H1 (cell line): ENCODE measurements at regions not wholly inside any gene's neighbourhood (a gene's known extent, or its start where the extent isn't known, plus 50 kb on each side); places are given as distances from the start of the nearest gene placed in this dataset.

ENCODE experiments used
- CTCF ChIA-PET: fragments of 300-600 bp; sonication (Branson Sonifier 250); formaldehyde crosslinking; loops from one replicate; lab custom pipeline; 2021; ENCODE audit not compliant: partially characterized antibody; lab: Charles Lee
- POLR2A ChIA-PET: fragments of 300-600 bp; sonication (Branson Sonifier 250); formaldehyde crosslinking; loops from one replicate; lab custom pipeline; 2021; ENCODE audit warnings: inconsistent platforms; ENCODE audit not compliant: partially characterized antibody; lab: Charles Lee
- DNase-seq, 2 experiments: peaks; one replicate each; pipeline versions ENCODE4 v3.0.0 to v3.0.0-alpha.2; 2010 to 2022; ENCODE audit warnings: low spot score in 2 of 2, low read depth in 1 of 2, mixed read lengths in 1 of 2
- FAIRE-seq: peaks from 2 replicates; lab custom pipeline; 2011; peaks lifted over from hg19 to GRCh38; lab: Jason Lieb, UNC
- H2AFZ ChIP-seq: 2 replicates; pipeline ENCODE4 v1.8.1; 2012; ENCODE audit warnings: low read length, inconsistent platforms
- H2AK5ac ChIP-seq: 2 replicates; pipeline ENCODE4 v1.6.1; 2013; ENCODE audit warnings: low read depth, low read length
- H2BK120ac ChIP-seq: replicated peaks from 2 replicates; pipeline ENCODE3; 2013; ENCODE audit warnings: low read depth, low read length, inconsistent platforms
- H2BK12ac ChIP-seq: 2 replicates; pipeline ENCODE4 v1.6.1; 2013; ENCODE audit warnings: low read depth, low read length
- H2BK15ac ChIP-seq: 2 replicates; pipeline ENCODE4 v1.6.1; 2013; ENCODE audit warnings: low read length
- H2BK20ac ChIP-seq: 2 replicates; pipeline ENCODE4 v1.6.1; 2013; ENCODE audit warnings: low read length
- H2BK5ac ChIP-seq: 2 replicates; pipeline ENCODE4 v1.6.1; 2013; ENCODE audit warnings: low read depth, low read length
- H3K14ac ChIP-seq: 2 replicates; pipeline ENCODE4 v1.6.1; 2013; ENCODE audit warnings: inconsistent platforms; ENCODE audit not compliant: insufficient read length
- H3K18ac ChIP-seq: 2 replicates; pipeline ENCODE4 v1.6.1; 2013; ENCODE audit warnings: low read length; ENCODE audit errors: extremely low read depth
- H3K23ac ChIP-seq: 2 replicates; pipeline ENCODE4 v1.6.1; 2013; ENCODE audit warnings: inconsistent platforms; ENCODE audit not compliant: insufficient read length
- H3K23me2 ChIP-seq: 2 replicates; pipeline ENCODE4 v1.6.1; 2013; ENCODE audit warnings: low read depth, low read length
- H3K27ac ChIP-seq: 2 replicates; pipeline ENCODE4 v1.6.1; 2011; ENCODE audit warnings: low read depth, low read length, inconsistent platforms
- H3K27me3 ChIP-seq, 4 experiments: replicated peaks in 1 of 4; 1 replicate in 1 of 4; 2 replicates in 3 of 4; pipeline versions ENCODE4 v1.6.1 to v1.8.1; 2011 to 2013; ENCODE audit warnings: low read length in 3 of 4, mild to moderate bottlenecking in 3 of 4, inconsistent platforms in 2 of 4, mixed read lengths in 2 of 4, moderate library complexity in 1 of 4; ENCODE audit not compliant: control insufficient read depth in 3 of 4, insufficient read depth in 3 of 4; ENCODE audit errors: extremely low read depth in 1 of 4
- H3K36me3 ChIP-seq, 4 experiments: 2 replicates each; pipeline versions ENCODE4 v1.6.1 to v1.8.1; 2011 to 2013; ENCODE audit warnings: mild to moderate bottlenecking in 4 of 4, low read length in 3 of 4, moderate library complexity in 2 of 4, control low read depth in 1 of 4, inconsistent platforms in 1 of 4; ENCODE audit not compliant: insufficient read depth in 4 of 4, control insufficient read depth in 2 of 4
- H3K4ac ChIP-seq: replicated peaks from 2 replicates; pipeline ENCODE3; 2013; ENCODE audit warnings: low read length, low read depth, mixed read lengths, inconsistent platforms; ENCODE audit not compliant: insufficient read length
- H3K4me1 ChIP-seq, 4 experiments: replicated peaks in 1 of 4; 1 replicate in 1 of 4; 2 replicates in 3 of 4; pipeline versions ENCODE4 v1.6.1 to v1.8.1; 2011 to 2013; ENCODE audit warnings: low read length in 3 of 4, inconsistent platforms in 2 of 4, mixed read lengths in 1 of 4; ENCODE audit not compliant: insufficient read depth in 4 of 4, control insufficient read depth in 3 of 4
- H3K4me2 ChIP-seq, 2 experiments: 2 replicates each; pipeline versions ENCODE4 v1.6.1 to v1.8.1; 2011 to 2013; ENCODE audit warnings: low read depth in 2 of 2, low read length in 2 of 2, control low read depth in 1 of 2, inconsistent platforms in 1 of 2, mild to moderate bottlenecking in 1 of 2; ENCODE audit not compliant: insufficient read depth in 1 of 2
- H3K4me3 ChIP-seq, 4 experiments: fragments of 200-600, 300-600 bp in 1 of 4; sonication (generic), shearing (Covaris generic), sonication (Bioruptor Twin) in 1 of 4; 2 replicates each; pipeline versions ENCODE4 v1.5.1 to v1.8.1; 2011 to 2016; ENCODE audit warnings: low read length in 4 of 4, low read depth in 3 of 4, control low read depth in 2 of 4, inconsistent platforms in 2 of 4, mild to moderate bottlenecking in 2 of 4, mixed read lengths in 1 of 4, moderate library complexity in 1 of 4; ENCODE audit not compliant: insufficient read depth in 2 of 4; ENCODE audit errors: extremely low read depth in 1 of 4
- H3K56ac ChIP-seq: replicated peaks from 2 replicates; pipeline ENCODE3; 2013; ENCODE audit warnings: low read depth, mild to moderate bottlenecking, mixed read lengths, low read length, inconsistent platforms; ENCODE audit not compliant: insufficient read length
- H3K79me1 ChIP-seq: 2 replicates; pipeline ENCODE4 v1.6.1; 2013; ENCODE audit warnings: low read depth, low read length, control low read depth
- H3K79me2 ChIP-seq, 2 experiments: 2 replicates each; pipeline versions ENCODE4 v1.6.1 to v1.8.1; 2012 to 2013; ENCODE audit warnings: low read length in 2 of 2, mild to moderate bottlenecking in 2 of 2, inconsistent platforms in 1 of 2; ENCODE audit not compliant: insufficient read depth in 2 of 2, control insufficient read depth in 1 of 2
- H3K9ac ChIP-seq, 4 experiments: replicated peaks in 1 of 4; 1 replicate in 1 of 4; 2 replicates in 3 of 4; pipeline versions ENCODE4 v1.6.1 to v1.8.1; 2011 to 2013; ENCODE audit warnings: low read depth in 3 of 4, low read length in 3 of 4, control low read depth in 2 of 4, mild to moderate bottlenecking in 2 of 4, moderate library complexity in 2 of 4, inconsistent platforms in 1 of 4; ENCODE audit errors: extremely low read depth in 1 of 4
- H3K9me3 ChIP-seq, 2 experiments: 2 replicates each; pipeline versions ENCODE4 v1.6.1 to v1.8.1; 2012 to 2013; ENCODE audit warnings: mild to moderate bottlenecking in 2 of 2, moderate library complexity in 2 of 2, control low read depth in 1 of 2, inconsistent platforms in 1 of 2, low read depth in 1 of 2, low read length in 1 of 2, mixed read lengths in 1 of 2; ENCODE audit not compliant: insufficient read depth in 2 of 2
- H4K20me1 ChIP-seq, 2 experiments: replicated peaks in 1 of 2; 2 replicates each; pipeline versions ENCODE3 to v1.8.1; 2011 to 2013; ENCODE audit warnings: inconsistent platforms in 2 of 2, low read length in 2 of 2, mild to moderate bottlenecking in 1 of 2; ENCODE audit not compliant: insufficient read depth in 2 of 2, control insufficient read depth in 1 of 2
- H4K5ac ChIP-seq: 2 replicates; pipeline ENCODE4 v1.6.1; 2013; ENCODE audit warnings: low read length, low read depth, mixed read lengths, inconsistent platforms; ENCODE audit not compliant: insufficient read length
- H4K8ac ChIP-seq: 2 replicates; pipeline ENCODE4 v1.8.0; 2013; ENCODE audit warnings: mild to moderate bottlenecking, moderate library complexity, low read length, inconsistent platforms; ENCODE audit not compliant: insufficient read depth; ENCODE audit errors: extremely low read depth
- H4K91ac ChIP-seq: replicated peaks from 2 replicates; pipeline ENCODE3; 2013; ENCODE audit warnings: low read length, mixed read lengths, inconsistent platforms; ENCODE audit not compliant: insufficient read length
- CBX5 ChIP-seq: fragments of 300-800, 300-1000 bp; sonication (generic); IDR thresholded peaks from 2 replicates; pipeline ENCODE4 v1.7.1; 2016; ENCODE audit warnings: antibody characterized with exemption, low read length, low read depth
- CHD1 ChIP-seq: IDR thresholded peaks from 2 replicates; pipeline ENCODE4 v1.6.1; 2012; ENCODE audit warnings: low read depth, low read length, improper control_type of control experiment
- CTCF ChIP-seq, 3 experiments: IDR thresholded peaks; 1 replicate in 2 of 3; 2 replicates in 1 of 3; pipeline versions ENCODE4 v1.5.1 to v1.6.1; 2011; ENCODE audit warnings: low read length in 3 of 3, mild to moderate bottlenecking in 3 of 3, inconsistent platforms in 2 of 3, low read depth in 1 of 3, moderate library complexity in 1 of 3; ENCODE audit not compliant: insufficient read depth in 1 of 3; ENCODE audit errors: control extremely low read depth in 1 of 3
- E2F6 ChIP-seq: IDR thresholded peaks from 2 replicates; pipeline ENCODE4 v1.6.1; 2012; ENCODE audit warnings: inconsistent platforms
- GTF2F1 ChIP-seq: IDR thresholded peaks from 2 replicates; pipeline ENCODE4 v1.6.1; 2012; ENCODE audit warnings: low read depth, low read length, improper control_type of control experiment, borderline replicate concordance
- NRF1 ChIP-seq: IDR thresholded peaks from 2 replicates; pipeline ENCODE4 v1.6.1; 2011; ENCODE audit warnings: mild to moderate bottlenecking, low read depth, low read length, improper control_type of control experiment
- POLR2AphosphoS5 ChIP-seq: IDR thresholded peaks from 2 replicates; pipeline ENCODE4 v1.6.1; 2011; ENCODE audit warnings: low read depth, low read length
- POU5F1 ChIP-seq: IDR thresholded peaks from 2 replicates; pipeline ENCODE4 v1.6.1; 2011; ENCODE audit warnings: low read depth, mild to moderate bottlenecking, low read length, moderate library complexity
- SAP30 ChIP-seq: fragments of 300-600 bp; sonication (generic); IDR thresholded peaks from 2 replicates; pipeline ENCODE4 v1.7.1; 2012; ENCODE audit warnings: low read length, moderate library complexity, mild to moderate bottlenecking, inconsistent platforms; ENCODE audit not compliant: insufficient read depth, insufficient replicate concordance
- SRF ChIP-seq: IDR thresholded peaks from 2 replicates; pipeline ENCODE4 v1.6.1; 2011; ENCODE audit warnings: mild to moderate bottlenecking, low read depth, low read length, moderate library complexity
- TBP ChIP-seq: IDR thresholded peaks from 2 replicates; pipeline ENCODE4 v1.6.1; 2011; ENCODE audit warnings: low read depth, low read length, improper control_type of control experiment
- YY1 ChIP-seq: IDR thresholded peaks from 2 replicates; pipeline ENCODE4 v1.6.1; 2011; ENCODE audit warnings: low read depth, mild to moderate bottlenecking, low read length

- Histone ChIP-seq H3K4me1 (no peaks in the 10 kb centered on the region), H2BK12ac (no peak overlapping the region), H3K23ac (no peak overlapping the region), H2BK20ac (no peak overlapping the region), H3K18ac (no peak overlapping the region), H3K4ac (no peak overlapping the region), H2AFZ (no peak overlapping the region), H3K9ac (no peak overlapping the region), H2AK5ac (no peak overlapping the region), H2BK5ac (no peak overlapping the region), H3K27me3 (no peaks in the 10 kb centered on the region), H4K91ac (no peak overlapping the region), H3K9me3 (no peaks in the 10 kb centered on the region), H4K8ac (no peak overlapping the region), H3K4me3 (no peak overlapping the region), H2BK120ac (no peak overlapping the region), H3K23me2 (no peaks in the 10 kb centered on the region), H2BK15ac (no peak overlapping the region), H3K4me2 (no peak overlapping the region), H3K79me2 (no peaks in the 10 kb centered on the region), H3K79me1 (no peaks in the 10 kb centered on the region), H4K20me1 (no peaks in the 10 kb centered on the region), H3K14ac (no peak overlapping the region), H3K56ac (no peak overlapping the region), H3K27ac (no peak overlapping the region), H3K36me3 (no peaks in the 10 kb centered on the region), H4K5ac (no peak overlapping the region)
- CTCF ChIA-PET = no interaction called here
- POLR2A ChIA-PET = no interaction called here
- no peak for TF ChIP-seq SAP30
- TF ChIP-seq CHD1 = no peak
- no peak for TF ChIP-seq E2F6
- TF ChIP-seq CTCF (IDR thresholded peaks at IDR 0.05; ENCODE audit: control extremely low read depth in 1 of 3, insufficient read depth in 1 of 3, low read depth in 1 of 3, low read length in 3 of 3) = no peak
- TF ChIP-seq SRF = no peak
- no peak for TF ChIP-seq YY1
- TF ChIP-seq NRF1 = no peak
- no peak for TF ChIP-seq POLR2AphosphoS5
- no peak for TF ChIP-seq GTF2F1
- TF ChIP-seq TBP = no peak
- no peak for TF ChIP-seq CBX5
- TF ChIP-seq POU5F1 = no peak
- FAIRE-seq (no peak), DNase-seq (no peak)
These were observed 105.7 kb upstream of the CXorf66 start for GRCh38 chrX:140071037-140071436.
